ENCODE measurements at regions not wholly inside any gene's neighbourhood (a gene's known extent, or its start where the extent isn't known, plus 50 kb on each side); places are given as distances from the start of the nearest gene placed in this dataset.

DNA sequence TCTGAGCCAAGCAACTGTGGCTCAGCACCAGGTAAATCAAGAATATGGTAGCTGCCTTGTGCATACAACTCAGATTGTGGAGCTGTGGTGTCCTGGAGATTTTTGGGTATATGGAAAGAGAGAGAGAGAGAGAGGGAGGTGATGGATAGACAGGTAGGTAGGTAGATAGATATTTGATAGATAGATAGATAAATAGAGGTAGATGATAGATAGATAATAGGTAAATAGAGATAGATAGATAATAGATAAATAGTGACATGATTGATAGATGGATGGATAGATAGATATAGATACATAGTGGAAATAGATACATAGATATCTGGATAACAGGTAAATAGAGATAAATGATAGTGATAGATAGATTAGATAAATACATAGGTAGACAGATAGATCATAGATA, 206.3 kb downstream of the KLF6 start:
- FAIRE-seq (no peak), DNase-seq (ENCODE audit: insufficient read length, low spot score) (no peak)
- TF ChIP-seq, protein P1, sequence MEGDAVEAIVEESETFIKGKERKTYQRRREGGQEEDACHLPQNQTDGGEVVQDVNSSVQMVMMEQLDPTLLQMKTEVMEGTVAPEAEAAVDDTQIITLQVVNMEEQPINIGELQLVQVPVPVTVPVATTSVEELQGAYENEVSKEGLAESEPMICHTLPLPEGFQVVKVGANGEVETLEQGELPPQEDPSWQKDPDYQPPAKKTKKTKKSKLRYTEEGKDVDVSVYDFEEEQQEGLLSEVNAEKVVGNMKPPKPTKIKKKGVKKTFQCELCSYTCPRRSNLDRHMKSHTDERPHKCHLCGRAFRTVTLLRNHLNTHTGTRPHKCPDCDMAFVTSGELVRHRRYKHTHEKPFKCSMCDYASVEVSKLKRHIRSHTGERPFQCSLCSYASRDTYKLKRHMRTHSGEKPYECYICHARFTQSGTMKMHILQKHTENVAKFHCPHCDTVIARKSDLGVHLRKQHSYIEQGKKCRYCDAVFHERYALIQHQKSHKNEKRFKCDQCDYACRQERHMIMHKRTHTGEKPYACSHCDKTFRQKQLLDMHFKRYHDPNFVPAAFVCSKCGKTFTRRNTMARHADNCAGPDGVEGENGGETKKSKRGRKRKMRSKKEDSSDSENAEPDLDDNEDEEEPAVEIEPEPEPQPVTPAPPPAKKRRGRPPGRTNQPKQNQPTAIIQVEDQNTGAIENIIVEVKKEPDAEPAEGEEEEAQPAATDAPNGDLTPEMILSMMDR (IDR thresholded peaks at IDR 0.05; ENCODE audit: insufficient read depth, missing control alignments), result no peak

DNA sequence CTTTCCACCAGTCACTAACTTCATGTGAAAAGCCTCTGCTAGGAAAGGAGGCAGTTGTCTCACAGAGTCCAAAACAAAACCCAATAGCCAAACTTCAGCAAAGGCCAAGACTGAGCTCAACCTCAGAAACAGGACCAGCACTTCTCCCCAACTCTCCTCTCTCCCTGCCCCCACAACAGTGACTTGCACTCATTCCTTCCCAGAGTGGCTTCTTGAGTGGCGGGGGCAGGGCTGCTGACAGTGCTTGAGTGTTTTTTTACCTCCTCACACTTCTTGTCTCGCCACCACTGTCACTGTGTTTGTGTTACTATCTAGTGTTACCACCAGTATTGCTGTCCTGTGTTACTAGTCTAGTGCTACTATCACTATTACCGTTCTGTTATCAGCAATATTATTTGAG, 206.8 kb downstream of the KLF6 start:
- FAIRE-seq (no peak), DNase-seq (ENCODE audit: insufficient read length, low spot score) (no peak)
- TF ChIP-seq, protein P1 (IDR thresholded peaks at IDR 0.05; ENCODE audit: insufficient read depth, missing control alignments), result no peak

DNA sequence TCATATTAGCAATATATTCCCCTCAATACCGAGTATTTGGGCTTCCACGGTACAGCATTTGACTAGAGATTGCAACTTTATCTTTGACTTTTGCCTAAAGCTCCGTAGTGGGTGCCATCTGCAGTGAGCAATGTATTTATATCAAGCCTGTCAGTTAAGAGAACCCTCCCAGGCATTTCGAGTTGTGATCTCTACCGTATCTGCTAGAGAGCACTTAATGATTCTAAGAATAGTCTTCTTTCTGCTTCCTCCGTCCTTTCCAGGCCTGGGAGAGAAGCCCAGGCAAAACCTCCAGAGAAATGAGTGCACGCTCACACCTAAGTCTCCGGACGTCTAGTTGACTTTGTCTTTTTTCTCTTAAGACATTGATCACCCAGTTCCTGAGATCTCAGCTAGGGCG, 210.6 kb downstream of the KLF6 start:
- DNase-seq (ENCODE audit: insufficient read length, low spot score), result no peak

DNA sequence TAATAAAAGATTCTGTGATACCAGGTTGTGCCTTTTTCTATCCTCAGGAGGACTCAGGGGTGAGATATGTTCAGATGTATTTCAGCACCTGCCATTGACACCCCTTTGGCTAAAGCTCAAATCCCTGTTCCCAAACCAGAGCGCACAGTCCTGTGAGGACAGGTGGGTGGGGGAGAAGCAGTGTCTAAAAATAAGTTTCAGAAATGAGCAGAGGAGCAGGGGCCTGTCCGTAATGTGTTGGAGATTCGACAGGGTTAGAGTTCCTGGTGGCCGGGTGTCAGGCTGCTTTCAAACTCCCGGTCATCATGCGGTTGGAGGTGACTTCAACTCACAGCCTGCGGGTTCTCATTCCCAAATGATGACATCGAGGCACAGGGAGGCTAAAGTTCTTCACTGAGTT, 211.5 kb downstream of the KLF6 start:
- DNase-seq (ENCODE audit: insufficient read length, low spot score) (no peak), FAIRE-seq (no peak)
- TF ChIP-seq, protein P1 (IDR thresholded peaks at IDR 0.05; ENCODE audit: insufficient read depth, missing control alignments), result no peak

More for the DNA sequence above, 210.6 kb downstream of the KLF6 start:
- TF ChIP-seq, protein P1 (IDR thresholded peaks at IDR 0.05; ENCODE audit: insufficient read depth, missing control alignments), result no peak
- no peak for FAIRE-seq

DNA sequence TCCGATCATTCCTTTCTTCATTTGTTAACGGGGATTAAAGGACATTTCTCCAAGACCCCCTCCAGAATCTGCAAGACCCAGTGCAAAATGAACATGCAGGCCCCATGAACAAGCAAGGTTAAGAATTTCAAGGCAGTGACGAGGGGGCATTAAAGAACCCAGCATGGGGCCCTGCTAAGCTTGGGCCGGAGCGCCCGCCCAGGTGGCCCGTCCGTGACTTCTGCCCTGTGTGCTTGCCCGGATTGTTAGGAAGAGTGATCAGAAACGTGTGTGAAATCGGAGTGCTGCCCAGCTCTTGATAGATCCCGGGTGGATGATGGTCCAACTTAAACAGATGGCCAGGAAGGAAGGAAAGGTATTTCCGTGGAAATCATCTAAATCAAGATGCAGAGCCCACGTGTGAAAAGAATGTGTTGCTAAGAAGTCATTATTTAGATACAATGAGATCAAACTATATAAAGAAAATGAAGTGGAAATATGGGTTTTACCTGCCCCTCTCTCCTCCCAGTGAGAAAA, 213.6 kb downstream of the KLF6 start:
- FAIRE-seq, result no peak
- TF ChIP-seq, protein P1 (IDR thresholded peaks at IDR 0.05; ENCODE audit: insufficient read depth, missing control alignments), result no peak

DNA sequence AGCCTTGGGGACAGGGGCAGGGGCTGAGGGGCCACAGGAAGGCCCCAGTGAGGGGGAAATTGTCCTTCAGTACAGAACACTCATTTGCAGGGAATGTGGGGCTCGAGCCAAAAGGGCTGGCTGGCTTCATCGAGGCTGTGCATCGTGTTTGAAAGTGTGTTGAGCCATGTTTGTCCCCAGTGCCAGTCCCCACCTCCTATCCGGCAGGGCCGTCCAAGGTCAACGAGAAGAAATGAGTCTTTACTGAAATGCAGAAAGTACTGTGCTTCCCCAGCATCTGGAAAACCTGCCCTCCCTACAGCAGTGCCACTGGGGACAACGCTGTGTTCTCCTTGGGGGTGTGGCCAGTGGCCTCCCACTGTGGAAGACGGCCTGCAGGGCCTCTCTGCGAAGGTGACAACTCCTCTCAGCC, 214.1 kb downstream of the KLF6 start:
- FAIRE-seq, result no peak
- DNase-seq (ENCODE audit: insufficient read length, low spot score), result no peak
- TF ChIP-seq, protein P1 (IDR thresholded peaks at IDR 0.05; ENCODE audit: insufficient read depth, missing control alignments), result no peak

More for the DNA sequence above, 213.6 kb downstream of the KLF6 start:
- DNase-seq (ENCODE audit: insufficient read length, low spot score), result no peak

DNA sequence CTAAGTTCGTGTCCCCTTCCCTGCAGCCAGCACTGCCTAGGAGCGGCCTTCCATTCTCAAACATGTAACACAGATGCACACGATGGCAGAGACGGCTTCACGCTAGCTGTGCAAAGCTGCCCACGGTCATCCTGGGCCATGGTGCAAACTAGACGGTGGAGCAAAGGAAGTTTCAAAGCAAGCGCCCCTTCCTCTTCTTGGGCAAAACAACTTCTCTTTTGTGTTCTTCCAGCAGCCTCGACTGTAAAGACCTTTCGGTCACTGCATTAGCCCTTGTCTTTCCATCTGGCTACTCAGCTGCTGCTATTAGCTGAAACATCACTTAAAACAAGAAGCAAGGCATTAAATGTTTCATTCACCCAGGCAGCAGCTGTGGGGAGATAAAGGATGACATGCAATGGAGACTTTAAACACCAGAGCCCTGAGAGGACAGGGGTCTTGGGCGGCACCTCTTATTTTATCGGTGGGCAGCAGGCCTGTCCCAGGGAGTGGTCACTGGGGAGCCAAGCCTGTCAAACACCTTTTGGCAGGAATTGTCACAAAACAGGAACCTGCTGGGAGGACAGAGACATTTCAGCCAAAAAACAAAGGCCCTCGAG, 214.8 kb downstream of the KLF6 start:
- FAIRE-seq (no peak), DNase-seq (ENCODE audit: insufficient read length, low spot score) (no peak)
- TF ChIP-seq, protein P1 (IDR thresholded peaks at IDR 0.05; ENCODE audit: insufficient read depth, missing control alignments), result no peak

All from D721Med (cell line).